Kidney (tissue), 13 donors: ENCODE measurements at regions not wholly inside any gene's neighbourhood (a gene's known extent, or its start where the extent isn't known, plus 50 kb on each side); places are given as distances from the start of the nearest gene placed in this dataset.

Experiments
- DNase-seq, 5 donors: peaks; one replicate each; pipeline ENCODE4 v3.0.0-alpha.2; 2013 to 2020
- FAIRE-seq: peaks from 2 replicates; lab custom pipeline; 2012; peaks lifted over from hg19 to GRCh38; lab: Jason Lieb, UNC
- H3K27ac ChIP-seq, 2 donors: one replicate each; pipeline ENCODE4 v1.7.0; 2013; ENCODE audit warnings: low read depth in 2 of 2, low read length in 2 of 2, inconsistent platforms in 1 of 2
- H3K27me3 ChIP-seq: one replicate; pipeline ENCODE4 v1.7.1; 2013; ENCODE audit warnings: low read length, inconsistent platforms; ENCODE audit not compliant: control insufficient read depth, insufficient read depth
- H3K36me3 ChIP-seq, 3 donors: one replicate each; pipeline versions ENCODE4 v1.7.0 to v1.7.1; 2013; ENCODE audit warnings: low read length in 3 of 3, control low read depth in 1 of 3, inconsistent platforms in 1 of 3; ENCODE audit not compliant: insufficient read depth in 3 of 3, control insufficient read depth in 2 of 3
- H3K4me1 ChIP-seq, 3 donors: one replicate each; pipeline versions ENCODE4 v1.7.0 to v1.7.1; 2013; ENCODE audit warnings: low read length in 3 of 3, inconsistent platforms in 1 of 3, low read depth in 1 of 3; ENCODE audit not compliant: control insufficient read depth in 2 of 3, insufficient read depth in 2 of 3
- H3K4me3 ChIP-seq, 3 donors: one replicate each; pipeline versions ENCODE4 v1.7.0 to v1.8.1; 2013; ENCODE audit warnings: low read length in 3 of 3, control low read depth in 1 of 3, inconsistent platforms in 1 of 3
- H3K9ac ChIP-seq, 3 donors: one replicate each; pipeline versions ENCODE4 v1.7.0 to v1.7.1; 2013; ENCODE audit warnings: low read length in 3 of 3, control low read depth in 1 of 3, inconsistent platforms in 1 of 3
- H3K9me3 ChIP-seq, 3 donors: one replicate each; pipeline versions ENCODE4 v1.7.0 to v1.7.1; 2013; ENCODE audit warnings: low read length in 3 of 3, control low read depth in 1 of 3, inconsistent platforms in 1 of 3; ENCODE audit not compliant: control insufficient read depth in 2 of 3, insufficient read depth in 1 of 3
- intact Hi-C: fragments of 100-400 bp; cut with DNase I; formaldehyde crosslinking; loops from one replicate; pipeline ENCODE4 v1.11.1; 2022
- TF ChIP-seq, protein P1 (sequence below): IDR thresholded peaks from 3 replicates; pipeline ENCODE4 v1.5.1; 2012; ENCODE audit warnings: mild to moderate bottlenecking, moderate library complexity, borderline replicate concordance; ENCODE audit not compliant: insufficient read depth; ENCODE audit errors: extremely low read depth
- donor health status: control.
- donor health status: control.
- donor health status: control.
- donor health status: control.
- donor health status: control.
- donor health status: DM: yes; HTN: yes; CAD: no.
- donor health status: Normal renal cell carcinoma (clear cell type).

DNA sequence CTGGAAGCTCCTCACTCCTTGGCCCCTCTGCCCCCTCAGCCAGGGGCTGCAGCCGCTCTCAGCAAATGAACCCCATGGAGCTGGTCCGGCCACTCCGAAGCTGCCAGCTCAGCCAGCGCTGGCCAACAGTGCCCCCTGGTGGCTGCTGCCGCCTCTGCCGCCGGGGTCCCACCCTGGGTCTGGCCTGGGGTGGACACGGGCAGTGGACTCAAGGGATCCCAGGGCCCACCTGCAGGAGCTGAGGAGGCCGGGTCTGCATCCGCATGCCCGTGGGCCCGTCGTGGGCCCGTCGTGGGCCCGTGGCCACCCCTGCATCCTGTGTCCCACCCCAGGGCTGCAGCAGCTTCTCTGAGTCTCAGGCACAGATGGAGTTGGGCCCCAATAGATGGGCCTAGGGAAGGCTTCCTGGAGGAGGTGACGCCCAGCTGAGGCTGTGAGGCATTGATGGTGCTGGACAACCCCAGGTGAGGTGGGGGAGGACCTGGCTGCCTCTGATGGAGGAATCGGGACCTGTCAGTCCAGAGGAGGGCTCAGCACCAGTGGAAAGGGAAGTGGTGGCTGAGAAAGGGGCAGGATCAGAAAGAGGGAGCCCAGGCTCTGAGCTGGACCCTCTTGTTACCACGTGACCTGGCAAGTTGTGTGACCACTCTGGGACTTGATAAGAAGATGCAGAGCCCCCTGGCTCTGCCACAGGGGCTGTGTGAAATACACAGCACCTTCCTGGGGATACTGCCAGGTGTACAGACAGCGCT lies 522.3 kb downstream of the BRD1 start:
- TF ChIP-seq, protein P1, sequence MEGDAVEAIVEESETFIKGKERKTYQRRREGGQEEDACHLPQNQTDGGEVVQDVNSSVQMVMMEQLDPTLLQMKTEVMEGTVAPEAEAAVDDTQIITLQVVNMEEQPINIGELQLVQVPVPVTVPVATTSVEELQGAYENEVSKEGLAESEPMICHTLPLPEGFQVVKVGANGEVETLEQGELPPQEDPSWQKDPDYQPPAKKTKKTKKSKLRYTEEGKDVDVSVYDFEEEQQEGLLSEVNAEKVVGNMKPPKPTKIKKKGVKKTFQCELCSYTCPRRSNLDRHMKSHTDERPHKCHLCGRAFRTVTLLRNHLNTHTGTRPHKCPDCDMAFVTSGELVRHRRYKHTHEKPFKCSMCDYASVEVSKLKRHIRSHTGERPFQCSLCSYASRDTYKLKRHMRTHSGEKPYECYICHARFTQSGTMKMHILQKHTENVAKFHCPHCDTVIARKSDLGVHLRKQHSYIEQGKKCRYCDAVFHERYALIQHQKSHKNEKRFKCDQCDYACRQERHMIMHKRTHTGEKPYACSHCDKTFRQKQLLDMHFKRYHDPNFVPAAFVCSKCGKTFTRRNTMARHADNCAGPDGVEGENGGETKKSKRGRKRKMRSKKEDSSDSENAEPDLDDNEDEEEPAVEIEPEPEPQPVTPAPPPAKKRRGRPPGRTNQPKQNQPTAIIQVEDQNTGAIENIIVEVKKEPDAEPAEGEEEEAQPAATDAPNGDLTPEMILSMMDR: peak; percentile 76
- Histone ChIP-seq H3K9me3 (no peaks in the 10 kb centered on the region), H3K9ac (no peak overlapping the region), H3K4me1 (no peaks in the 10 kb centered on the region), H3K36me3 (no peaks in the 10 kb centered on the region), H3K27ac (no peak overlapping the region), H3K4me3 (no peak overlapping the region), H3K27me3 (no peaks in the 10 kb centered on the region)
- intact Hi-C loops: no loop called here
- FAIRE-seq: no peak
- peak in 4 of 5 donors; percentile 70 to 89 (median 80) for DNase-seq

DNA sequence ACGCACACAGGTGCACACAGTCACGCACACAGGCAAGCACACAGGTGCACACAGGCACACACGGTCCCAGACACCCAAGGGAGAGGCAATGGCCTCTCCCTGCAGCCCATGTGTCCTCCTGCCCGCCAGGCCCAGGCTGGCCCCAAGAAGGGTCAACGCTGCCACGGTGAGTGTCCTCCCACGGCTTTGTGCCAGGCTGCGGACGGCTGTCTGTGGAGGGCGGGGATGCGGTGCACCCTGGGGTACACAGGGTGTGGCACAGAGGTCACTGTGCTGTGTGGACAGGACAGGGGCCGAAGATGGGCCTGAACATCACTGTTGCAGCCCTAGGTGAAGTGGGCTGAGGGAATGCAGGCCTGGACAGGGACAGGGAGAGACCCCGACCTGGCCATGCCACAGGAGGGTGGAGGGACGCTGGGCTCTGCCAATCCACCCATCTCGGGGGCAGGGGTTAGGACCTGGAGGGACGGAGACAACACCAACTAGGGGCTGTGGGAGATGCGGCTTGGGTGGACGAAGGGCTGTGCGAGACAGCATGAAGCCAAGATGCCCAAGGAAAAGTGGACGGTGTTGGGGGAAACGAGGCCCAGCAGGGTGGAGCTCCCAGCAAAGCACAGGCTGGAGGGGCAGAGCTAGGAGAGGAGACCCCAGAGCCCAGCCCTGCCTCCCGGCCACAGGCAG lies 523.8 kb downstream of the BRD1 start:
- DNase-seq: peak in 2 of 5 donors; percentile 6 to 45

DNA sequence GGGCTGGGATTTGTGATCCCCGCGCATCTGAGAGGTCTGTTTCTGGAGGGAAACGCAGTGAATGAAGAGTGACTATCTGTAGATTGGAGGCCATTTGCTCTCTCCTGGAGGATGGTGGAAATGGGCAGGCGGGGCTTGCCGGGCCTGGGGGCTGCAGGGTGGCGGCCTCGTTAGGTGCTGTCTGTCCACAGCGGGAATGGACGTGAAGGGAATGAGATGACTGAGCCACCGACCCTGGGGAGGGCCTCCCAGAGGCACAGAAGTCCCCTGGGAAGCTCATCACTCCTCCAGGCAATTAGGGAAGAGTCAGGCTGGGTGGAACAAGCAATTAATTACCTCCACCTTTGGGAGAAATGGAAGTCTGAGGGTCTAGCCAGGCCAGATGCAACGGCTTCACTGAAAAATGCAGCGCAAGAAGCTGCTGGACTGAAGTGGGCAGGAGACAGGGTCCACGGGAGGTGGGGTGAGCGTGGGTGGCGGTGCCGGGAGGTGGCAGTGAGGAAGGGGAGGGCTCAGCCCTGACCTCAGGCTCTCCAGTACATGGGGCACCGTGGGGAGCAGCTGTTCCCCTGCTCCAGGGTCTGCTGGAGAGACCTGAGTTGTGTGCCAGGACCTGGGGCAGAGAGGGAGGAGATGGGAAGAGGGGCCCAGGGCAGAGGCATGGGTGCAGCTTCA lies 524.5 kb downstream of the BRD1 start:
- Histone ChIP-seq H3K4me3 (no peak overlapping the region), H3K4me1 (no peaks in the 10 kb centered on the region), H3K9me3 (no peaks in the 10 kb centered on the region), H3K27ac (no peak overlapping the region), H3K9ac (no peak overlapping the region), H3K27me3 (no peaks in the 10 kb centered on the region), H3K36me3 (no peaks in the 10 kb centered on the region)
- TF ChIP-seq, protein P1: no peak
- intact Hi-C loops: no loop called here
- DNase-seq: peak in 3 of 5 donors; percentile 5 to 36 (median 25)
- FAIRE-seq: no peak

More for the DNA sequence above, 523.8 kb downstream of the BRD1 start:
- H3K27ac ChIP-seq: no peak overlapping the region
- no peaks in the 10 kb centered on the region for H3K36me3 ChIP-seq
- intact Hi-C loops: no loop called here
- no peak overlapping the region for H3K4me3 ChIP-seq
- H3K9ac ChIP-seq: no peak overlapping the region
- TF ChIP-seq, protein P1: no peak
- FAIRE-seq: no peak
- H3K4me1 ChIP-seq: no peaks in the 10 kb centered on the region
- H3K27me3 ChIP-seq: no peaks in the 10 kb centered on the region
- no peaks in the 10 kb centered on the region for H3K9me3 ChIP-seq
